ENCODE measurements at regions not wholly inside any gene's neighbourhood (a gene's known extent, or its start where the extent isn't known, plus 50 kb on each side); places are given as distances from the start of the nearest gene placed in this dataset.

DNA sequence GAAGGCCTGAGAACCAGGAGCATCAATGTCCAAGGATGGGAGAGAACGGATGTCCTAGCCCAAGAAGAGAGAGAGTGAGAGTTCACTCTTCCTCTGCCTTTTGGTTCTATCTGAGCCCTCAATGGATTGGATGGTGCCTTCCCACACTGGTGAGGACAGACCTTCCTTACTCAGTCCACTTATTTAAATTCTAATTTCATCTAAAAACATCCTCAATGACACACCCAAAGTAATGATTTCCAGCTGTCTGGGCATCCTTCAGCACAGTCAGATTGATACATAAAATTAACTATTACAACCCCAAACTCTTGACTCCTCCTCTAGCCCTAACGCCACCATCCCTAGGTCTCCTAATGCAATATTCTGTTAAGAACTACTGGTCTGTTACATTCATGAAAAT lies 122.0 kb downstream of the GAS1 start:
- H3K4me3 ChIP-seq (ENCODE audit: low read depth, low read length), result no peak overlapping the region
- DNase-seq (ENCODE audit: low read depth), result no peak
- TF ChIP-seq, protein P1, sequence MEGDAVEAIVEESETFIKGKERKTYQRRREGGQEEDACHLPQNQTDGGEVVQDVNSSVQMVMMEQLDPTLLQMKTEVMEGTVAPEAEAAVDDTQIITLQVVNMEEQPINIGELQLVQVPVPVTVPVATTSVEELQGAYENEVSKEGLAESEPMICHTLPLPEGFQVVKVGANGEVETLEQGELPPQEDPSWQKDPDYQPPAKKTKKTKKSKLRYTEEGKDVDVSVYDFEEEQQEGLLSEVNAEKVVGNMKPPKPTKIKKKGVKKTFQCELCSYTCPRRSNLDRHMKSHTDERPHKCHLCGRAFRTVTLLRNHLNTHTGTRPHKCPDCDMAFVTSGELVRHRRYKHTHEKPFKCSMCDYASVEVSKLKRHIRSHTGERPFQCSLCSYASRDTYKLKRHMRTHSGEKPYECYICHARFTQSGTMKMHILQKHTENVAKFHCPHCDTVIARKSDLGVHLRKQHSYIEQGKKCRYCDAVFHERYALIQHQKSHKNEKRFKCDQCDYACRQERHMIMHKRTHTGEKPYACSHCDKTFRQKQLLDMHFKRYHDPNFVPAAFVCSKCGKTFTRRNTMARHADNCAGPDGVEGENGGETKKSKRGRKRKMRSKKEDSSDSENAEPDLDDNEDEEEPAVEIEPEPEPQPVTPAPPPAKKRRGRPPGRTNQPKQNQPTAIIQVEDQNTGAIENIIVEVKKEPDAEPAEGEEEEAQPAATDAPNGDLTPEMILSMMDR (IDR thresholded peaks at IDR 0.05; ENCODE audit: insufficient read depth, low read depth, low read length, missing control alignments), result no peak

DNA sequence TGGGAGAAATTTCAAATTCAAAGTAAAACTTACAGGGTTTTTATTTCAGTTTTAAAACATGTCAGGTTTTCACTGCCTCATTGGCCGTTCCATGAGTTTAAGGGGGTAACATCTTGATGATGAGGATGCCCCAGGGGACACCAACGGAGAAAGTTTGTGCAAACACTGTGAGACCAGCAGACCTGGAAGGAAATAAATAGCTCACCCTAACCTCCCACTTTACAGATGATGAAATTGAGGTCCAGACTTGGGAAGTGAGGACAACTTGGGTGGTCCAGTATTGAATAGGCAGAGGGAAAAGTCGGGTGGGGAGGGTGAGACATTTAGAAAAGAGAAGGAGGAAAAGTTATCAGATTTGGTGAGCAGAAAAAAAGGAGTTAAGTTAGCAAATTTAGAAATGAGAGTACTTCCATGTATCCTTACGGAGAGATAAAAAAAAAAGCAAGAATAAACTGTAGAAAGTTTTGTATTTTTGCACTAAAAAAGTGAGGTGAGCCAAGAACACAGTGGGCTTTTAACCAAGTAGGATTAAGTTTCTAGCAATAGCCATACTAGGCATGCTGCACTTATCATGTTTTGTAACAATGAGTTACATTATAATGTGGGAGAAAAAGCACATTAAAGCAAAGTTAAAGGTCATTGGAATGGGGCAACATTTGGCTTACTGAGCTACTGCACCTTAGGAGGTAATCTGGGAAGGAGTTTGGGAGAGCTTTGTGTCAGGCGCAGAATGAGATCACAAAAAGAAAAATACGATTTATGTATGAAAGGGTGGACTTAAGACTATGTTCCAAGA lies 125.1 kb downstream of the GAS1 start:
- TF ChIP-seq, protein P1 (IDR thresholded peaks at IDR 0.05; ENCODE audit: insufficient read depth, low read depth, low read length, missing control alignments), result no peak
- no peak overlapping the region for H3K4me3 ChIP-seq (ENCODE audit: low read depth, low read length)
- no peak for DNase-seq (ENCODE audit: low read depth)

DNA sequence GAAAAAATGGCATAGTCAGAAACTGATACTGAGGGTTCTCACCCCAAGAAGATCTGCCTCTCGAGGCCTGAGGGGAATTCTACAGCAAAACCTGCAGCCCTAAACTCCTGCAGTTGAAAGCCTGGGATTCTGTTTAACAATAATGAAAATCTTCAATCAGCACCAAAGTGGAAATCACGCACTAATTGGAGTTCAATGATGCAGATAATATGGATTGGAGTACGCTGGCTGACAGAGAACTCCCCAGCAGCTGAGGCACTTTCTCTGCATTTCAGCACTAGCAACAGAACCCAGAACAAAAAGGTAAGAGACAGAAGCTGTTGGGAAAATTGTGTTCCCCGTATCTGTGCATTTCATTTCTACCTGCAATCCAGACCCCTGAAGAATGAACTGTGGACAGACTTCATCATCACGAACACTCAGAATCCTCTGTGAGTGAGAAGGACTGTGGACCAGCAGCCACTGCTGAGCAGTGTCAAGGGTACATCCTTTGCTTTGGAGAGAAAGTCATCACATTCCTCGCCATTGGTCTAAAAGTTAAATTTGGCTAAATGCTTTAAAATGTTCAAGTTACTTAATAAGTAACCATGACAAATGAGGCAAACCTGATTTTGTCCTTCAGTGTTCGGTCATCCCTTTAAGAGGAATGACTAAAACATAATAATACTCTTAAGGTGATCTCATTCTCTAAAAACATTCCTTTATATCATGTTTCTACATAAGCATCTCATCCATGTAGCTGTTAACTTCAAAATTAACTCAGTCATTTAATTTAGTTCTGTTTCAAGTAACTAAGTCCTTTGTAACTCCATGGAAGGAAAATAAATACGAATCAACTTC lies 126.1 kb downstream of the GAS1 start:
- DNase-seq (ENCODE audit: low read depth), result no peak
- TF ChIP-seq, protein P1 (IDR thresholded peaks at IDR 0.05; ENCODE audit: insufficient read depth, low read depth, low read length, missing control alignments), result no peak
- H3K4me3 ChIP-seq (ENCODE audit: low read depth, low read length), result no peak overlapping the region

DNA sequence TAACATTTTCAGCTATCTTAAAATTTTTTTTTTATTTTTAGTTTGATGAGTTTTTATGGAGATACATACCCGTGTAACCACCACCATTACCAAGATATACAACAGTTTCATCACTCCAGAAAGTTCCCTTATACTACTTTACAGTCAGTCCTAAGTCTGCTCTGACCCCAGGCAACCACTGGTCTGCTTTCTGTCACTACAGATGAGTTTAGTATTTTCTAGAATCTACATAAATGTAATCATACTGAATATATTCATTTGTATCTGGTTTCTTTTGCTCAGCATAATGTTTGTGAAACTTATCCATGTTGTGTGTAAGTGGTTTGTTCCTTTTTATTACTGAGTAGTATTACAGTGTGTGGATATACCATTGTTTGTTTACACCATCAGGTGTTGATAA lies 127.8 kb downstream of the GAS1 start:
- TF ChIP-seq, protein P1 (IDR thresholded peaks at IDR 0.05; ENCODE audit: insufficient read depth, low read depth, low read length, missing control alignments), result no peak
- no peak for DNase-seq (ENCODE audit: low read depth)
- H3K4me3 ChIP-seq (ENCODE audit: low read depth, low read length), result no peak overlapping the region

DNA sequence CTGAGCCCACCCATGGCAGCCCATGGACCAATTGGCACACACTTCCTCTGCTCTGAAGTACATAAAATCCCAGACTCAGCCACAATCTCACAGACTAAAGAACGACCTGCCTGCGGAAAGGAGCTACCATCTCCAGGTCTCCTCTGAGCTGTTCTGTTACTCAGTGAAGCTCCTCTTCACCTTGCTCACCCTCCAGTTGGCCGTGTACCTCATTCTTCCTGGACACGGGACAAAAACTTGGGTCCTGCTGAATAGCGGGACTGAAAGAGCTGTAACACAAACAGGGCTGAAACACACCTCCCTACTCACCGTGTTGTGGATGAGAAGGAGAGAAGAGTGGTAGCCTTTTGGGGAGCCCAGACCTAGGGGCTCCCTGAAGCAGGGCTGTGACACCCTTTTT lies 128.7 kb downstream of the GAS1 start:
- H3K4me3 ChIP-seq (ENCODE audit: low read depth, low read length), result no peak overlapping the region
- no peak for DNase-seq (ENCODE audit: low read depth)
- TF ChIP-seq, protein P1 (IDR thresholded peaks at IDR 0.05; ENCODE audit: insufficient read depth, low read depth, low read length, missing control alignments), result no peak

DNA sequence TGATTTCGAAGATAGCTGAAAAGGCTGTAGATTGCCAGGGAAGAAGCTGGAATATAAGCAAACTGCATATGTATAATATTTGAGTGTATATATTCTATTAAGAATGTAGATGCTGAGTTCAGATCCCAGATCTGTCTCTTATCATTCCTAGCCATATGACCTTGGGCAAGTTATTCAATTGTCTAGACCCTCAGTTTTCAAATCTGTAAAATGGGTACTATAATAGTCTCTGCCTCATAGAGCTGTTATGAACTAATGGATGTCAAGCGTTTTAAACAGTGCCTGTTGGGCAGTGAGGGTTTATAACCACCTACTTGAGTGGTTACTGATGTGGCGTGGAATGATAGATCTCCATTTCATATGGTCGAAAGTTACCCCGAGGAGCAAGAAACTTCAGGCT lies 130.4 kb downstream of the GAS1 start:
- DNase-seq (ENCODE audit: low read depth), result no peak
- no peak overlapping the region for H3K4me3 ChIP-seq (ENCODE audit: low read depth, low read length)
- TF ChIP-seq, protein P1 (IDR thresholded peaks at IDR 0.05; ENCODE audit: insufficient read depth, low read depth, low read length, missing control alignments), result no peak
